C1 segment of cervical spinal cord (tissue), 14 donors: ENCODE measurements at regions not wholly inside any gene's neighbourhood (a gene's known extent, or its start where the extent isn't known, plus 50 kb on each side); places are given as distances from the start of the nearest gene placed in this dataset.
"Not testable (repeated sequence)": the region's sequence is repeated elsewhere in the genome, so short reads cannot be mapped to it uniquely, and the experiment has no call there.

ENCODE experiments used
- DNase-seq, 14 donors: peaks; one replicate each; lab custom pipeline; 2025; lab: John Stamatoyannopoulos, UW

DNA sequence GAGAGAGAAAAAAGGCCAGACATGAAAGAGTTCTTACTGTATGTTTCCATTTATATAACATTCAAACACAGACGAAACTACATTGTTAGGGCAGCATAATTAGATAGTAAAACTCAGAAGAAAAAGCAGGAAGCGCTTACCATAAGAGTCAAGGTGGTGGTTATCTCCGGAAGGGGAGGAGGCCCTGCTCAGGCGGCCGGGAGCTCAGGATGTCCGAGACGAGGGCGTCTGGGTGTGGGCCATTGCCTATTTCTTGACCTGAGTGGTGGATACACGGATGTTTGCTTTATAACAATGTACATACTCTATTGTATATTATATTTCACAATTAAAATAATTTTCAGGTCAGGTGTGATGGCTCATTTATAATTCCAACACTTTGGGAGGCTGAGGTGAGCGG, 80.9 kb upstream of the COL5A1 start:
- no peak for DNase-seq

DNA sequence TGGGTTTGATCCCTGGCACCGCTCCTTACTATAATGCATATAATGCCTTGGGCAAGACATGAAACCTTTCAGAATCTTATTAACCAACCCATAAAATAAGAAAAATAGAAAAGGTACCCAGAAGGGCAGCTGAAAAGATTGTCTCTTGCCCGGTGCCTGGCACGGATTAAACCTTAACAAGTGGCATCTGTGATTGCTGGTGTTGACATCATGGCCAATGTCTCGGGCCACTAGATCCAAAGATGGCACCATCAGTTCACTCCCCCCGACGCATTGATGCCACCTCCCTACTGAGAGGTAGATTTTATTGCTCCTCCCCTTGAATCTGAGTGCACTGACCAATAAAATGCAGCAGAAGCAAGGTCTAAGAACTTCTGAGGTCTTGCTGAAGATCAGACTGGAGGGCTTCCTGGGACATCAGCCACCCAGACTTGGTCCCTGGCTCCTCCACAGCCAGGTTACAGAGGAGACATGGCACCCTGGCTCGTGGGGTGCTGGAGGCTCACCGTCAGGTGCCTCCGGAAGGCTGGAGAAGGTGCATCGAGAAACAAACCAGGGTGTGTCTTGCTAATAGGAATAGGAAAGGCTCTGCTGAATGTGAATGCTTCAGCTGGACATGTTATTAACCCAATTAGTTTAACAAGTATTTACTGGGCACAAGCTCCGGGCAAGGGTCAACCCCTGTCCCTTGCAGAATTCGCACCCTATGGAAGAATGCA, 80.0 kb upstream of the COL5A1 start:
- DNase-seq = no peak

DNA sequence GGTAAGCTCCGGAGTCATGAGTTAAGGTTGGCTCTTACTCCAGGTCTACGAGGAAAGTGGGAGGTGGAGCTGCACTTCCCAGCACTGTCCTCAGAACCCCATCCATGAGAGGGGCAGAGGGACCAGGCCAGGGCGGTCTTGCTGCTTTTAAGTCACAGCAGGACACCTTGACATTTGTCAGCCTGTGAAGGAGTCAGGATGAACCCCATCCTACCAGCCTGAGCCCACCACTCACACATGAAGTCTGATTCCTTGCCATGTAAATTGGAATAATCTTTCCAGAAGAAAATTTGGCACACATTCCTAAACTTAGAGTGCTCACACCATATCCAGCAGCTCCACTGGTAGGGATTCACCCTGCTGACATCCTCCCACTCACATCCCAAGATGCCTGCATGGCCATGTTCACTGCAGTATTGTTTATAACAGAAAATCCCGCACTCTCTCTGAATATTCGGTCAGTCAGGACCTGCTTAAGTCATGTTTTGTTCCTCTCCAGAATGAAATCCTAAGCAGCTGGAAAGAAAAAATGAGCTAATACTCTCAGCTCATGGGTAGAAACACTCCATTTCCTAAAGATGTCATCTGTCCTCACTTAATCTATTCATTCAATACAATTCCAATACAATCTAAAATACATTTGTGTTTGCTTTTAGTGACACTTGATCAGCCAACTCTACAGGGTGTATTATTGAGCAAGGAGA, 79.3 kb upstream of the COL5A1 start:
- DNase-seq = no peak

DNA sequence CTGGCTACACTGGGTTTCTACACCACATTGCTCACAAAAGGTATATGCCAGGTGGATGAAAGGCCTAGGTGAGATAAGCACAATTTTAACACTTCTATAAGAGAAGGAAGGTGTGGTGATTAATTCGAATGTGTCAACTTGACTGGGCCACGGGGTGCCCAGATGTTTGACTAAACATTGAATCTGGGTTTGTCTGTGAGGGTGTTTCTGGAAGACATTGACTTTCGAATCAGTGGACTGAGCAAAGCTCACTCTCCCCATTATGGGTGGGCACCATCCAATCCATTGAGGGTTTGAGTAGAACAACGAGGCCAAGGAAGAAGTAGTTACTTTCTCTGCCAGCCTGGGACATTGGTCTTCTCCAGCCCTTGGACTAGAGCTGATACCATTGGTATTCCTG, 78.2 kb upstream of the COL5A1 start:
- no peak for DNase-seq

DNA sequence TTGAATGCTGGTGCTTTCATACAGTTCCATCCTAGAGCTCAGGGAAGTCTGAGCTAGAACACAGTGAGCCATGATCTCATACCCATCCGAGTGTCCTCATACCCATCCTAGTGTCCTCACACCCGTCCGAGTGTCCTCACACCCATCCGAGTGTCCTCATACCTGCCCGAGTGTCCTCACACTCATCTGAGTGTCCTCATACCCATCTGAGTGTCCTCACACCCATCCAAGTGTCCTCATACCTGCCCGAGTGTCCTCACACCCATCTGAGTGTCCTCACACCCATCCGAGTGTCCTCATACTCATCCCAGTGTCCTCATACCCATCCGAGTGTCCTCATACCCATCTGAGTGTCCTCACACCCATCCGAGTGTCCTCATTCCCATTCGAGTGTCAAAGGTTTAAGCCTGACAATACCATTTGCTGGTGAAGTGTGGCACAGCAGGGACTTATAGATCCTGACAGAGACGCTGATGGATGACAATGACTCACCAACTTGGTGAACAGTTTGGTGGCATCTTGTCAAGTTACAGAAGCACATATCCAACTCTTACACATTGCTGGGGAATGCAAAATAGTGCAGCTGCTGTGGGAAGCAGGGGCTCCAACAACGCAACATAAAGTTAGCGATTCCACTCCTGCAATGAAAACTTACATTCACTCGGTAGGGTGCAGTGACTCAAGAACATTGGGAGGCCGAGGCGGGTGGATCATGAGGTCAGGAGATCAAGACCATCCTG, 77.0 kb upstream of the COL5A1 start:
- DNase-seq = no peak

DNA sequence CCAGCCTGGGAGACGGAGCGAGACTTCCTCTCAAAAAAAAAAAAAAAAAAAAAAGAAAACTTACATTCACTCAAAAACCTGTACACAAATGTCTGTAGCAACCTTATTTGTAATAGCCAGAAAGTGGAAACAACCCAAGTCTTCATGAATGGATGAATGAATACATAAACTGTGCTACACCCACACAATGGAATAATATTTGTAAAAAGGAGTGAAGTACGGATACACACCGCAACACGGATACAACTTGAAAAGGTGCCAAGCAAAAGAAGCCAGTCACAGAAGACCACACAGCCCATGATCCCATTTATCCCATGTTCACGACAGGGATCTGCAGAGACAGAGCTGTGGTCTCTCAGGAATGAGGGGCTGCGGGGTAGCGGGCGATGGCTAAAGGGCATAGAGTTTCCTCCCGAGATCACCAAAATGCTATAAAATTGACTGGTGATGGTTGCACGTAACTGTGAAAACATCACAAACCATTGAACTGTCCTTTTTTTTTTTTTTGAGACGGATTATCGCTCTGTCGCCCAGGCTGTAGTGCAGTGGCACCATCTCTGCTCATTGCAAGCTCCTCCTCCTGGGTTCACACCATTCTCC, 76.2 kb upstream of the COL5A1 start:
- DNase-seq = no peak

DNA sequence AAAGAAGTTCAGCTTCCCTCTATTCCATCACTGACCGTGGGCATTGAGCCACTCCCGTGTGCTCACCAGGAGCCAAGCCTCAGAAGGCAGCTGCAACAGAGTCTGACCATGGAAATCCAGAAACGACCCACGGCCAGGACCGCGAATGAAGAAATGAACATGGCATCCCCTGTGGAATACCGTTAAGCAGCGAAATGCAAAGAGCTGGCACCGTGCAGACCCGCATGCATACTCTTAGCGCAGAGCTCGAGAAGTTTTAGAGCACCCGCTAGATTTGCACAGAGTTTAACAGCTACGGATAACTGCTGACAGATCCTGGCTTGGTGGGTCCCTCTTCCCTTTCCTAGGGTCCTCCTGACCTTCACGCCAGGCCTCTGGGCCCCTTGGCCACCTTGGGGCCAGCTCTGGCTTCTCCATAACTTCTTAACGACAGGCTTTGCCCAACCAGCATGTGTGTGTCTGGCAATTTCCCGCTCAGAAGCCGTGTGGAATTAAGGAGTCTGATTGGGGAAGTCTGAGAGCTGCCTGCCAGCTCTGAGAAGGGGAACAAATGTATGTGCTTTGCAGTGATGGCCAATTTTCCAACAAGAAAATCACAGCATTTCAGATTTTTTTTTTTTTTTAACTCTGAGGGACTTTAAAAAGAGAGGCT, 75.3 kb upstream of the COL5A1 start:
- DNase-seq = no peak

DNA sequence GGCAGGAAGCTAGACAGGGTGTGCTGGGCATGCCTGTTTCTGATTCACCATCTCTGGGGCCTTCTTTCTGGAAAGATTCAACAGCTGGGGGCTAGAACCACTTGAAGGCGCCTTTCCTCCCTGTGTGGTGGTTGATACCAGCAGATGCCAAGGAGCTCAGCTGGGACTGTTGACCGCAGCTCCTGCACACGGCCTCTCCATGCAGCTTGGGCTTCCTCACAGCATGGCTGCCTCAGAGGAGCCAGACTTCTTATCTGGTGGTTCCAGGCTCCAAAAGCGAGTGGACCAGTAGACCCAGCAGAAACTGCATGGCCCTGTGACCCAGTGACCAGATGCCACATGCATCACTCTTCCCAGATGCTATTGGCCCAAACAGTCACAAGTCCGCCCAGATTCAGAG, 74.7 kb upstream of the COL5A1 start:
- DNase-seq = no peak

DNA sequence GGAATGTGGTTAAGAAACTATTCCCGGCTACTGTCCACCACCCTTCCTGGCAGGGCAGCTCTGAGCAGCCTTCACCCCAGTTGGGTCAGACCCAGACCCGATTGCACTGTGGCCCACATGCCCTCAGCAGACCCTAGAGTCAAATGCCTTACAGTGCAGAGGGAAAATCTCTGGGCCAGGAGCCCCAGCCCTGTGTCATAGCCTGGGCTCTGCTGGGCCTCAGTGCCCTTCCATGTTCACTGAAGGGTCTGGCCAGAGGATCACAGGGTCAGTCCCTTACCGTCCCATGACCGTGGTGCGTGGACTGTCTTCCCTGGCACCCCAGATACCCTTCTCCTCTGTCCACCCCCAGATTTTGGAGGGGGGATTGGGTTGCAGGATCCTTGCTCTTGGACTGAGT, 73.5 kb upstream of the COL5A1 start:
- DNase-seq = no peak

DNA sequence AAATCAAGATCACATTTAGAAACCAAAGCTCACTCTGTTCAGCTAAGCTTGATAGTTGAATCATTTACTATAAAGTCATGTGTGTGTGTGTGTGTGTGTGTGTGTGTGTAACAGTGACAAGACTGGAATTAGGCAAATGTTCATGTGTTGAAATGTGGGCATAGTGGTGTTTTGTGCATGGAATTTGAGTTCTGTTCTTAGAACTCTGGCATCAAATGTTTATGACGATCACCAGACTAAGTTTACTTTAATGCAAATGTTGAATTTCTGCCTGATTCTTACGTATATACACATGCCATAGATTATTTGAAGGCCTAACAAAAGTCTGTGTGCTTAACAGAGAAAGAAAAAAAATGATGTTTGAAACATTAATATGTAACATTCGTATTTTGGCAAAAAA, 72.8 kb upstream of the COL5A1 start:
- DNase-seq = no peak

DNA sequence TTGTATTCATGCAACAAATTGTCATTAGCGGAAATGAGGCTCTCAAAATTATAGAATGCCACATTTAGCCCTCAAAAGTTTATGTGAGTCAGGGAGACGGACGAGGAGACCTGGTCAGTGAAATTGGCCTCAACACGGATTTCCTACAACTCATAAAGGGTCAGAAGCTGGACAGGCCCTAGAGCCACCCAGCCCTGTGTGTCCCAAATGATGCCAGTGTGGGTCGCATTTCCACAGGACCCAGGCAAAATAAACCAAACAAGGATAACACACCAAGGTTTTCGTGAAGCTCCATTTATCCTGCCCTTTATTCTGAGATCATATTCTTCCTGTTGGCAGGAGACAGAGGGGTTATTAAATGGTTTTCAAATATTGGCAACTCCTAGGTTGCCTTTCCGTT, 72.0 kb upstream of the COL5A1 start:
- no peak for DNase-seq

DNA sequence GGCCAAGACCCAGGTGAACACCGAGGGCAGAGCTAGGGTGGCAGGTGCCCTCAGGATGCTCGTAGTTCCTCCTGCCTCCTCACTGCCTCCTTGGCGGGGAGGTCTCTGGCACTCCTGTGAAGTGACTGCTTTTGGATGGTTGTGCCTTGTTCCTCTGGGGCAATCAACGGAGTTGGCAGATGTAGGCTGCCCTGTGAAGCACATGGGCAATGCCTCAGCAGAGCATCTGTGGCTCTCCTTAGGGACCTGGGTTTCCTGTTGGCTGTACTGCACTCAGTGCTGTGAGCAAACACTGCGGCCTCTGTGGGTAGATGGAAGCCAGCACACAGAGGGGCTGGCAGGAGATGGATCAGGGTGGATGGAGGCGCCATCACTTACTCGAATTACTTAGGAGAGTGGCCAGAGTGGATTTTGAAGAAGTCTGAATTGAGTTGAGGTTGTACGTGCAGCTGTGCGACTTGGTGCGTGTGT, 71.4 kb upstream of the COL5A1 start:
- DNase-seq = no peak

DNA sequence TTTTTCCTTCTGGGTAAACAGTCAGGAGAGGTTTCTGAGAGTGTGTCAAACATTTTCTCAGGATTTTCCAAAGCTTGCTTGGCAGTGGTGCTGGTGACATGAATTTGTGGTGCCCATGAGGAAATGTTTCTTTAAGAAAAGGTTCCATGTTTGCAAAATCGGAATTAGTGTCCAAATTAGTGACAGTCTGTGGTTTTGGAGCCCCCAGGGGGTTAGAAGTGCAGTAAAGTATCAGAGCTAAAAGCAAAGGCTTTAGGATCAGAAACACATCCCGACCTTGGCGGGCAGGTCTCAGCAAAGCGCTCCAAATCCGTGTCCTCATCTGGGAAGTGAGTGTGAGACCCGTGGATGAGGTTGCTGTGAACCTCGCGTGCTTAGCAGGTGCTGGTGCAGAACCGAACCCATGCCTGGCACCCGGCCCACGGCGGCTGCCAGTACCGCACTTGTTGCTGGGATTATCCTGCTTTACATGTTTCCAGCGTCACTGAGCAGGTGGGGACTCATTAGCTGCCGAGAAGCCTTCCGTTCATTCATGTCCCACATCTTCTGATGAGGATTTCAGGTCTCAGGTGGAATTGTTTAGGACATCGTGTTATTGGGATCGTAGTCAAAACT, 70.8 kb upstream of the COL5A1 start:
- no peak for DNase-seq

DNA sequence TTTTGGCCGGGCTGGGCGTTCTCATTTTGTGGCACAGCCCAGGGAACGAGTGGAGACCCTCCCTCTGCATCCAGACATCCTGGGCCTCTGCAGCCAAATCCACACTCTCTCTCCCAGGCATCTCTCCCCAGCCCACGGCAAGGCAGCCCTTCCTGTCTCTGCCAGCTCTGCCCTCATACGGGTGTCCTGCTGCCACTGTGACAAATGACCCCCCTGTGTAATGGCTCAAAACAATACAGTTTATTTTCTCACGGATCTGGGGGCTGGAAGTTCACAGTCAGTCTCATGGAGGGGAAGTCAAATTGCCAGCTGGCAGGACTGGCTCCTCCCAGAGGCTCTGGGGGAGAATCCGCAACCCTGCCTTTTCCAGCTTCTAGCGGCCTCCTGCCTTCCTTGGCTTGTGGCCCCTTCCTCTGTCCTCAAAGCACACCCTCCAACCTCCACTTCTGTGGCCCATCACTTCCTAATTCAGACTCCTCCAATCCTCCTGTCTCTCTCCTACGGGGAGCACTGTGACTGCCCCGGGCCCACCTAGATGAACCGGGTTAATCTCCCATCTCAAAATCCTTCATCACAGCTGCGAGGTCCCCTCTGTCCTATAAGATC, 70.2 kb upstream of the COL5A1 start:
- no peak for DNase-seq

DNA sequence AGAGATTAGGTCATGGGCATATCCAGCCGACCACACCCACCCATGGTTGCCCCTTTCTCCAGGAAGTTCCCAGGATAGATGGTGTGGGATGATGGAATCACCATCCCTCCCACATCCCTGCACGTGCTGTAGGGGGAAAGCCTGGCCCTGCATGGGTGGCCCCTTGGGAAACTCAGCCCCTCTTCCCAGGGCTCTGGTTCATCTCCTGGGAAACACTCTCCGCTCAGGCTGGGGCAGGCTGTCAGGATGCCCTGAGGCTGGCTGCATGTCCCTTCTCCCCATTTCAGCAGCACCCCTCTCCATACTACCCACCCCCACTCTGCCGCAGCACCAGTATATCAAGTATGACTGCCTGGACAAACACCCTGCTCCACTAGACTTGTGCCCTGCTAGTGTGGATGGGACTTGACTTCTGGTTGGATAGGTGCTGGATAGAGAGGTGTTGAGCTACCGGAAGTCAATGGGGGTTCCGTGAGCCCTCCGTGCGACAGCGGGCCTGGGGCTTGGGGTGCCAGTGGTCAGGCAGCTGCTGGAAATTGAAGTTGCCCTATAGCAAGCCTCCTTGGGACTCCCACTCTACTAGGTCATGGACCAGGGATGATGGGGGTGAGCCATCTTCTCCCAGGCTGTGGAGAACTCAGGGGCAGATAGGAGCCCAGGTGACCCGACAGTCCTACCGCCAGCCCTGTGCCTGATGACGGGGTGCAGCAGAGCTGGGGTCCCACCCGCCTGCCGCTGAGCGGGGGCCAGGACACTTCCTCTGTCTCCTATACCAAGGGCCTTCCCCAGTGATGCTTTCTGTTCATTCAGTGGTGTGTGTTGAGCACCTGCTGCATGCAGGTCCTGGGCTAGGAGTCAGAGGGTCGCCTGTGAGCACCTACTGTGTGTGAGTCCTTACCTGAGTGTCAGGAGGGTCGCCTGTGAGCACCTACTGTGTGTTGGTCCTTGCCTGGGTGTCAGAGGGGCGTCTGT, 69.4 kb upstream of the COL5A1 start:
- no peak for DNase-seq

DNA sequence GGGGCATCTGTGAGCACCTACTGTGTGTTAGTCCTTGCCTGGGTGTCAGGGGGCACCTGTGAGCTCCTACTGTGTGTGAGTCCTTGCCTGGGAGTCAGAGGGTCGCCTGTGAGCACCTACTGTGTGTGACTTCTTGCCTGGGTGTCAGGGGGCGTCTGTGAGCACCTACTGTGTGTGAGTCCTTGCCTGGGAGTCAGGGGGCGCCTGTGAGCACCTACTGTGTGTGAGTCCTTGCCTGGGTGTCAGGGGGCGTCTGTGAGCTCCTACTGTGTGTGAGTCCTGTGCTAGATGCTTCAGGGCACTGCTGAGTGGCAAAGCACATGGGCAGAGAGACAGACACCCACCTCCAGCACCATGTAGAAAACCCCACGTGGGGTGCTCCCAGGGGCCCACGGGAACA, 66.9 kb upstream of the COL5A1 start:
- not testable (repeated sequence) for DNase-seq

DNA sequence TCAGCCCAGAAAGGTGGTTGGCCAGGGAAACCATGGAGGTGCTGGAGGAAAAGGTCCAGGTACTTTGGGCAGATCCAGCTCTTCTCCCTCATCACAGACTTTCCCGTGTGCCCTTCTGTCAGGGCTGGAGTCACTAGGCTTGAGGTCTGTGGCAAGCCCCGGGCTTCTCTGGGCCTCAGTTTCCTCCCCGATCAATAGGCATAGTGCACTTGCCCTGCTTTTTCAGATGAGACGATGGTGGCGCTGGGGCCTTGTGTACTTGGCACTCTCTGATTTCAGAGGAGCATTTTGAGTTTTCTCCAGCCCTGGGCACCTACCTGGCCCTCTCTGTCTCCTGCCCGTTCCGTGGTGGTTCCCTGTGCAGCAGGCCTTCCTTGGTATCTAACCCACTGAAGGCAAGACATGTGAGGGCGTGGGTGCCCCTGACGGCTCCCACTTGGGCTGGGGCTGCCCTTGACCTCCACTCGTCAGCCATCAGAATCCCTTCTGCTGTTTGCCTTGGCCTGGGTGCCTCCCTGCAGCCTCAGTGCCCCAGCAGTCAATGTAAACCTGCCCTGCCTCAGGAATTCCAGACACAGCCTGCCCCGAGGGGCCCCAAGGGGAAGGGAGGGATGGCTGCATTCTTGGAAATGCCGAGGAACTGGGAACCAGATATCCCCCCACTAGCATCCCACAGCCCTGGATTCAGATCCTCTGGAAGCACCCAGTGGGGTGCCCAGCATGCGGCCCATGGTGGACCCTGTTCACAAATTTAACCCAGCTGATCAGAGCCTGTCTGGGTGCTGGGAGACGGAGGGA, 66.3 kb upstream of the COL5A1 start:
- no peak for DNase-seq

DNA sequence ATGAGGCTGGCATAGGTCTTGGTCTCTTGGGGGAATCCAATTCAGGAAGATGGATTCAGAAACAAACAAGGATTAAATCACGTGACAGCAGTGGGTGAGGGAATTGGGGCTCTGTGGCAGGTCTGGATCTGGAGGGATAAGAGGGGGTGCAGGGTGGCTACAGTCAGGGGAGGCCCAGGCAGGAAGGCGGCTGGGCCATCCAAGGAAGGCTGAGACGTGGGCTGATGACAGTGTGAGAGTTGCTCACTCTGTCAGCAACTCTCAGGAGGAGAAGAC, 65.8 kb upstream of the COL5A1 start:
- DNase-seq = no peak

DNA sequence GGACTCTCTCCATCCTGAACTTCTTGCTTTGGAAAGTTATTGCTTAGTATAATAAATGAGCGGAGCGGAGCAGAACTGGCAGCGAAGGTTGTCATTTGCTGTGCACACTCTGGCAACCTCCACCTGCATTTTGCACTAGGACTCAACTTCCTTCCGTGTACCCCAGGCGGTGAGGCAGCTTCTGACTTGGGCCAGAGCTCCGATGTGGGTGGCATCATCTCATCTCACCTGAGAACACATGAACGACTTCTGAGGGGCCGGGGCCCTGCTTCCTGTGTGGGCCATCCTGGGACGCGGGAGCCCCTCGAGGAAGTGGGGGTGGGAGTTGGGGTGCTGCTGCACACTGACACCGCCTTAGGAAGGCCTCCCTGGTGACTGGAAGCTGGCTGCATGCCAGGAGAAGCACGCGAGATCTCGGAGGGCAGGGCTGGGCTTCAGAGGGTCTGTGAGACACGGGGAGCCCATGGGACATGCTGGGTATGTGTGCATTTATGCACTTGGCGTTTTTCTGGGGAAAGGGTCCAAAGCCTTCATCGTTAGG, 56.5 kb upstream of the COL5A1 start:
- DNase-seq = no peak
